Hematopoietic multipotent progenitor cell treated with erythropoietin and hydrocortisone succinate and interleukin-3 and kit ligand, for 17 days (in vitro differentiated cells): ENCODE measurements at regions not wholly inside any gene's neighbourhood (a gene's known extent, or its start where the extent isn't known, plus 50 kb on each side); places are given as distances from the start of the nearest gene placed in this dataset.

Source experiments
- DNase-seq: peaks from one replicate; pipeline ENCODE4 v3.0.0-alpha.2; 2015; ENCODE audit warnings: low spot score

DNA sequence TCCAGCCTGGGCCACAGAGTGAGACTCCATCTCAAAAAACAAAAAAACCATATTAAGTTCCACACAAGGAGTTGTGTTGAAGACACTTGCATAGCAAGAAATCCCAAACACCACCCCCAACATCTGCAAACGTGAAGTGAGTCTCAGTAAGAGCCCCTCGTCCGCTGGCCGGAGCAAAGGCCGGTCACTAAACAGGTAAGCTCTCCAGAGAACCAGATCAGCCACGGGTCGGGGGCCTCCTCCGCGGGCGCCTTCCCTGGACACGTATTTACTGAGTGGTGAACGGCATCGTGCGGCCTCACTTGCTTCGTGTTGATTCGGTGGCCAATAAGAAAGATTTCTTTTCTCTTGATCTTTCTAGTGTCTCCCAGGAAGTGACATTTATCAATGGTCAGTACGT, 93.6 kb downstream of the MRPL36 start:
- DNase-seq = no peak

DNA sequence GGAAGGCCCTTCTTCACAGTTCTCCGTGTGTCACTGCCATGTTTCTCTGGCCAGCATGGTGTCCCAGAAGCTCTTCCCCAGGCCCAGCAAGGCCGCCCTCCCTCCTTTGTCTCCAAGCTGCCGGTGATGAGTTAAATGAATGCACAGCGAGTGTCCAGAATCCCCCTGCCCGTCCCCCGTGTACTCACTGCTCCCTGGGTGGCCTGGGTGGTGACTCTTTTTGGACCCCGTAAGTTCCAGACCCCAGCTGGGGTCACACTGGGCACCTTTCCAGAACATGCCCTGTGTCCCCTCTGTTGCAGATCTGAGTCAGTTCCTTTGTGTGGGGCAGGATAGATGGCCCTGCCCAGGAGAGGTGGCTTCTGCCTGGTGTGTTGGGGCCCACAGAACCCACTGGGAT, 95.0 kb downstream of the MRPL36 start:
- DNase-seq = no peak

DNA sequence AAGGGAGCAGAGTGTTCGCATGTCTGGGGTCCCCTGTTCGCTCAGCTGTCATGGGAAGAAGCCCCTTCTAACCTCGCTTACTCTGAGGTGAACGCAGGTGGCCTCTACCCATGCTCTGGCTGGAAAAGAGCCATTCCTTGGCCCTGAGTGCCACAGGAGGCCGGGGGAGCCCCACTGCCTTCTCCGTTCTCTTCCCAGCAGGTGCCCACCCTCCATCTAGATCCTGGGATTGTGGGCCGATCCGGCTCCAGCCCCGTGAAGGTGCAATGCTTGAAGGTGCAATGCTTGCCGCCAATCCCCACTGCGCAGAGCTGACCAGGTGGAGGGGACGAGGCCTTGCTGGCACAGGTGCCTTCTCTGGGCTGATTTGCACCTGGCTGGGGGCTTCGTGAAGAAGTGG, 95.4 kb downstream of the MRPL36 start:
- no peak for DNase-seq

DNA sequence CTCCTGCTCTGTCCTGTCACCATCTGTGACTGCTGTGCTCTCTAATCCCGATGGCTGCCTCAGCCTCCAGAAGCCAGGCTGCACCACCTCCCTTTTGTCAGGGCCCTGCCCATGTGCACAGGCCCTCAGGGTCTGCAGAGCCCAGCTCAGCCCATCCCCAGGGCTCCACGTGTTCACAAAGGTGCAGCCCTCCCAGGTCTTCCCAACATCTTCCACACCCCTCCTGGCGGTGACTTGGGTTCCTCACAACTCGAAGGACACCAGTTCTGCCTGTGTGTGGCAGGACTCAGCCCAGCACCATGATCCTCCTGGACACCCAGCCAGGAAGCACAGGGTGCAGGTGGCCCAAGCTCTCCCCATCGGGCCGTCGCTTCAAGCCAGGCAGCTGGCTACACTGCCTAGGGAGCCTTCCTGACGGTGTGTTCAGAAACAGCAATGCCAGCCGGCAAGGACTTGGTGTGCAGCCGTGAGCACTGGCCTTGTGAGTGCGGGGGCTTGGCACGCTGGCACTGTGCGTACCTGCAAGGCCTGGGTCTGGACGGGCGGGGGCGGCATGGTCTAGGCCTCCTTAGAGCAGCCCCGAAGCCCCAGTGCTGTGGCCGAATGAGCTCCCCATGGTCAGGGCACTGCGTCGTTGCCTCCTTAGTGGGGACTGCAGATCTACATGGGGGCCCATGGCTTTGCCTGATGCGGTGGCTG, 96.1 kb downstream of the MRPL36 start:
- DNase-seq = no peak

DNA sequence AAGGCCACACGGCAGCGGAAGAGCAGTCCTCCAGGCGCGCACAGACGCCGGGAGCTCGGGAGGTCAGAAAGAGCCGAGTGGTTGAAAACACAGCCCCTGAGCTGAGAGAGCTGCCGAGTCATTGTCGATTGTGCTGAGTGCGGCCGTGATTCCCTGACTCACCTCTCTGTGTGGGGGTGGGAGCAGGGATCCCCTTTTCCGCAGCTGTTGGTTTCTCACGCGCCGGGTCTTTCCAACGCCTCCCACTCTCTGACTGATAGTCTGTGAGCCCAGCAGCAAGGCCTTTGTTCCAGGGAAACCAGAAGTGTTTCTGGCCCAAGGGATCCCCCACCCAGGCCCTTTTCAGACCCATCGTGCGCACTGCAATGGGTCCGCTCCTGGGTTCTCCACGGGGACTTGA, 97.3 kb downstream of the MRPL36 start:
- DNase-seq = no peak

DNA sequence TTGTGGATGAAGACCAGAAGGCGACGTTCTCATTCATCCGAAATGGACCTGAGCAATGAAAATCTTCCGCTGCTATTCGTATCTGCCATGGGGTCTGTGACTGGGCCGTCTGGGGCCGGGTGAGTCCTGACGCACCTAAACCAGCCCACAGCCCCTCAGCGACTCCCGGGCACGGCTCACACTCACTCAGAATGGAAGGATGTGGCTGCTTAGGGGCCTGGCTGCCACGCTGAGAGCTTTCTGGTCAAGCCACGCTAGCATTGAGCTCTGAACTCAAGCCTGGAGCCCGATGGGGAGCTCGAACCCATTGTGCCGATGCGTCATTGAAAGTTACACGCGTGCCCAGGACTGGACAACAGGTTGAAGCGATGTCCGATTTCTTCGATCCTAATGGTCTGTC, 97.8 kb downstream of the MRPL36 start:
- no peak for DNase-seq

DNA sequence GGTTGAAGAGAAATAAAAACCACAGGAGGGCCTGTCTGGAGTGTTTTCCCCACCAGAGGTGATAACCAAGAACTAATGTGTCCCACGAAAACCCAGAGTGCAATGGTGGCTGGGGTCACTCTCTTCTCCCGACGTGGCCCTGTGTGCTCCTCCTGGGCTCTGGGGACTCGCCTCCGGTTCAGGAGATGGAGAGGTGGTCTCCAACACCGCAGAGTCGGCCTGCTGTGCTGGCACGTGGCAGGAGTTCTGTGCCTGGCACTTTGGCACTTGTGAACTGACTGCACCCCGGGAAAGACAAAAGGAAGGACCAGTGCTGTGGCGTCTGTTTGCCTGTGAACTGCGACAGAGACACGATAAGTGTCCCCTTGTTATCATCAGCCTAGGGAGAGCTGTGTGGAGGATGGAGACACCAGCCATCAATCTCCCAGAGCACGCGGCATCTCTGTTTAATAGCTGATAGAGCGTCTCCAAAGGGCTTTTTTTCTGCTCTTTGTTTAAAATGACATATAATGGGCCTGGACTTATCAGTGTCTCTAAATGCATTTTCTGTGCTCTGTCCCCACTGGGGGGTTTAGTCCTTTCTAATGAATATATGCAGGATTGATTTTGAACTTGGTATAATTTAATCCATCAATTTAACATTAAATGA, 98.3 kb downstream of the MRPL36 start:
- no peak for DNase-seq

DNA sequence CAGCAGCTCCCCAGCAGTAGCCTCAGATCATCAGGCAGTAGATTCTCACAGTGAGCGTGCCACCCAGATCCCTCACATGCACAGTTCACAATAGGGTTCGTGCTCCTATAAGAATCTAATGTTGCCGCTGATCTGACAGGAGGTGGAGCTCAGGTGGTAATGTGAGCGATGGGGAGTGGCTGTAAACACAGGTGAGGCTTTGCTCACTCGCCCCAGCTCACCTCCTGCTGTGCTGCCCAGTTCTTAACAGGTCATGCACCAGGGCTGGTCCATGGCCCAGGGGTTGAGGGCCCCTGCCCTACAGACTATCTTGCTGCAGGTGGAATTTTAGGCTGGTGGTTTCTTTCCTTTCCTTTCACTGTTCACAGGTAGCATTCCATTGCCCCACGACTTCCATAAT, 100.2 kb downstream of the MRPL36 start:
- no peak for DNase-seq

DNA sequence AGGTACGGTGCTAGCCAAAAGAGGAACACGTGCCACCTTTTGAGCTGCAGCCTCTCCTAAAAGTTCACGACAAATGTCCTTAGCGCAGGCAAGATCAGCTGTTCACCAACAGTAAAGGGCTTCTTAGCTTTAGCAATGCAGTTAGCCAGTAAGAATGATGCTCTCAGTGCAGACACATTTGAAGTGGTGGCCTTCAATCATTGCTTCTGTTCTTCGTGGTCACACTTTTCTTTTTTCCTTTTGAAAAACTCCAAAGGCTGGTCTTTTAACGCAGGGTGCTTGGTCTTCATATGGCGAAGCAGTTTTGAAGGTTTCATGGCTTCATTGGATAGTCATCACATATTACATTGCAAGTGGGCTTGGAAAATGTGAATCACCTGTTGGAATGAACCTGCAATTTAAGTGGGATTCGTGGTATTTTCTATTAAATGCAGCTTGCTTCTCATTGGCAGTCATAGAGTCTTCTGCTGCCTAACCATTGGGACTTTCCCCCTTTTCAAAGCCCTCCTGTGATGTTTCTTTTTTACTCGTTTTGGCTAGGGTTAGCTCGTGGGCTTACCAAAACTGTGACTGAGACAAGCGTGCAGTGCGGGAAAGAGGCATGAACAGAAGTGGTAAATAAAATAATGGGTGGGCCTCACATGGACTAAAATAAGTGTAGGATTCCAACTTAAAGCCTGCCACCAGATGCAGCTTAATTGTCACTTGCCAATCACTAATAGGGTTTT, 100.9 kb downstream of the MRPL36 start:
- no peak for DNase-seq

DNA sequence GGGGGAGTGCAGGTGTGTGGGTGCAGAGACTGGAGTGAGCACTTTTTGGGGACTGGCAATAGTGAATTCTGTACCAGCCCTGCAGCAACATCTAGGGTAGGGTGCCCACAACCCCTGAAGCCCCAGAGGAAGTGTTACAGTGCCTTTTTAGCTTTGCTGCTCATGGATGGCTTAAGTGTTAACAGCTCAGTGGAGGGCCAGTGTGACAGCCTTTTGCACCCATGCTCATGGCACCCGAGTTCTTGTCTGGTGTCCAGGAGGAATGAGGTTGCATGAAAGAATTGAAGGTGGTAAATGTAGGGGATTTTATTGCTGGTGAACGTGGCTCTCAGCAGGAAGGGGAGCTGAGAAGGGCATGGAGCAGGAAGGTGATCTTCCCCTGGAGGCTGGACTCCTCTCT, 107.3 kb downstream of the MRPL36 start:
- DNase-seq = no peak

DNA sequence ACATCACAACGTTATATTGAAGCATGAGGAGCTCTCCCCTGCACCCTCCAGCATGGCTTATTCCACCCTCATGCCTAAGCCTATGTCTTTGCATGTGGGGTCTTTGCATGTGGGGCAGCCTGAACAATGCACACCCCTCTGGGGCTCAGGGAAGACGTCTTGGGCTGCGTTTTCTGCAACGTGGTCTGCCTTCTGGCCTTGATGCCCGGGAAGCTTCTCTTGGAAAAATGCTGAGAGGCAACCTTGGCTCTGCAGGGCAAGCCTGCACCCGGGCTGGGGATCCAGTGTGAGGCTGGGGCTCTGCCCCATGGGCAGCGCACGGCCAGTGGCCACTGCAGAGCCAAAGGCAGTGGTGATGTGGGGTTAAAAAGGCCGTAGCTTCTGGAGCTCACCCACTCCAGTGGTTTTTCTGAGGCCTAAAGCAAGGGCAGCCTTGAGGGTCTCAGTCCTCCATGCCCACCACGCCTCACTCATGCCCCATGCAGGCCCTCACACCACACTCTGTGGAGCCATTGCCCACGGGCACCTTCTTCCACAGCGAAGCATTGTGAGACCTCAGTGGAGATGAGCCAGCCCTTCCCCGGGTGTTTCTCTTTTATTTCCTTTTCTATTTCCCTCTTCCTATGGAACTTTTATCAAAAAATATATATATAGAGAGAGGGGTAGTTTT, 112.2 kb downstream of the MRPL36 start:
- DNase-seq = no peak

DNA sequence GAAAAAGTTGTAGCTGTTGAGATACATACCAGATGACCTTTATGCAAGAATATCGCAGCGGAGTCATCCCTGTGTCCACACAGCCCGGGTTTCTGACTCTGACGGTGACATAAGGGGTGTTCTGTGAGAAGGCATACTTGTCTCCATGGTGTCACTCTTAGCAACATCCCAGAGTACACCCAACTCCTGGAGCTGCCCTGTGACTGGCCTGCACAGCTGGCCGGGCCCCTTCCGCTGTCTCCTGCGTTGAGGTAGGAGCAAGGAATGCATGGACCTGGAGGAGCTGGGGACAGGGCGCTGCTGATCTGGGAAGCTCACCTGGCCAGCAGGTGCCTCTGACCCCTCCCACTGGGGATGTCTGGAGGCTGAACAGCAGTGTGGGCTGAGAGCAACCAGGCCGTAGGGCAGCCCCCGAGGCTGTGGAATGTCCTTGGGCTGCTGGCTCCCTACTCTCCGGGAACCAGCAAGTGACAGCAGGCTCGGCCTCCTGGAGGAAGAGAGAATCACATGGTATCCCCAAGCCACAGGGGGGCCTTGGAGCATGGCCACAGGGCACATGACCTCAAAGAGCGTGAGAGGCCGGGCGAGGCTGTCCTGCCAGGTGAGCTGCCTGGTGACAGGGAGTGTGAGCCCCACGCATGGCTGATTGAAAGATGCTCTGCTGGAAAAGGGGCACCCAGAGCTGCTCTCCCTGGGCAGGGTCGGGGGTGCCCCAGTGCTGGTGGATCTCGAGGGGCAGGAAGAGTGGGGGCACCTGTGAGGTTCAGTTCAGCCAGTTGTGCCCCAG, 113.4 kb downstream of the MRPL36 start:
- no peak for DNase-seq

DNA sequence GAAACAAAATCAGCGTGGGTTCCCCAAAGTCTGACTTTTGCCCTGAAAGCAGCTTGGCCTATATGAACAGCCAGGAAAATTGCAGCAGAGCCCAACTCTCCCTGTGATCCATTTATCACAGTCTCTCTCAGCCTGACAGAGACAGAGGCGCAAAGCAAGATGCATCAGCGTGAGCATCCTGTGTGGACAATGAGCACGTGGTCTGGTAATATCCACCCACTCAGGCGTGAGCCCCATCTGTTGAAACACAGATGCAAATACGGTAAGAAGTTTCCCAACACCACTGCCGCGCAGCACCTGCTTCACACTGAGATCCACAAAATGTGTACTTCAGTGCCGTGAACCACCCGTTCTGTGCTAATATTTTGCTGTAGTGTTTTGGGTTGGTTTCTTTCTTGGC, 114.6 kb downstream of the MRPL36 start:
- no peak for DNase-seq

DNA sequence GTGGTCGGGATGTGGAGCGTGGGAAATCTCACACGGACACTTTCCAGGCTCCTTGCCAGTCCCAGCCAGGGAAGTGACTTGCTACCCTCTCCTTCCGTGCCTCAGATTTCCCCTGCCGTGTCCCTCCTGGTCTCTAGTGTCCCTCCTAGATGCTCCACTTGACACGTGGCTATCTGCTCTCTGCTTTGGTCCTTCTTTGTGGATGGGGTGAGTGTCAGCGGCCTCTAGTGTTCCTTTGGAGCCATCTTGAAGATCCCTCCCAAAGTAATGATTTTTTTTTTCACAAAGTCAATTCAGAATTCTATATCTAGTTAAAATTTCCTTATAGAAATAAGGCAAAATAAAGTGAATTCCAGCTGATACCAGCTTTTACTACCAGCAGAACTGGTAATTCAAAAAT, 117.7 kb downstream of the MRPL36 start:
- DNase-seq = no peak

DNA sequence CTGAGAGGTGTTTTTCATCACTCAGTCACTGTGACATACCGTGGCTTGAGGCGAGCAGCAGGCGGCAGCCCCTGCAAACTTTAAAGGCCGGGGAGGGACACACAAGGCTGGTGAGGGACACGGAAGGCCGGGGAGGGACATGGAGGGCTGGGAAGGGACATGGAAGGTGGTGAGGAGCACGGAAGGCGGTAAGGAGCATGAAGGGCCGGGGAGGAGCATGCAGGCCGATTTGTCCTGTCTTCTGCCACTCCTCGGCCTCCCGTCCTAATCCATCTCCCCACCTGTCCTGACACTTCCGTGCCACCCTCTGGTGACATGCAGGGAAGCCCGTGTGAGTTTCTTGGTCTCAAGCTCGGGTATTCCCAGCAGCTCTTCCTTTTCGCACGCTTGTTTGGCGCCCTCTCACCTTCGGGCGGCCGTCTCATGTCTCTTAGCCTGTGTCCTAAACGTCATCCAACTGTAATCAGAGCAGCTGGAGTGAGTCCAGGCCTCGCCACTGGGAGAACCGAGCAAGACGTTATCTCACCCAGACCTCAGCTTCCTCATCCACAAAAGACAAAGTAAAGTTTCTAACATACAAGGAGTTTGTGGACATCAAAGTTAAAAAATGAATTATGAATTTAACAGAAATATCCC, 126.5 kb downstream of the MRPL36 start:
- no peak for DNase-seq

DNA sequence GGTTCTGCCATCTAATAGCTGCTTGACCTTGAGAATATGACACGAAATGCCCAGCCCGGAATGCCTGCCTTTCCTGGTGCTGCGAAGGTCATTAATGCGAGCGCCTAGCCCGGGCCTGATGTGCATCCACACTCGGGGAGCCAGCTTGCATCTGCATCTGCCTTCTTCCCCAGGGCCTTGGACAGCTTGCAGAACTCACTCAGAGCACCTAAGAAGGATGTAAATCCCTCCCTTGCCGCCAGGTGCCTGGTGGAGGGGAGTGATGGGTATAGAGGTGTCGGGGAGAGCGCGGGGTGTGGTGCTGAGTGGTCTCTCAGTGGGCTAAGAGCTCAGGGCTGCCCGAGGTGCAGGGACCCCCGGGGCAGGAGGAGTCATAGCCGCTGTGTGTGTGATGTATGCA, 127.2 kb downstream of the MRPL36 start:
- no peak for DNase-seq

DNA sequence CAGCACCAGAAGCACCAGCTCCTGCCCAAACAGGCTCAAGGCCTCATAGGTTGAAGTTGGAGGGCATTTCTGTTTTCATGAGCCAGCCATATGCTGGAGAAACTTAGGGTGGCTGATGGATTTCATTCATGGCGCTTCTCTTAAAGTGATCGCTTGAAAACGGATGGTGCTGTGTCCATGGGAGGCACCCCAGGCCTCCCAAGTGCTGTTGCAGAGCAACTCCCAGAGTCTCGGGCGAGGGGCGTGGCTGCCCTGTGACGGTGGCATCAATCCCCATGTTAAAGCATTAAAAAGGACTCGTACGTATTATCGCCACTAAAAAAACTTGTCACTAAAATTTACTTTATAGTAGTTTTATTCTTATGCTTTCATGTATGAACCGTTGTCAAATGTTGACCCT, 128.3 kb downstream of the MRPL36 start:
- no peak for DNase-seq

DNA sequence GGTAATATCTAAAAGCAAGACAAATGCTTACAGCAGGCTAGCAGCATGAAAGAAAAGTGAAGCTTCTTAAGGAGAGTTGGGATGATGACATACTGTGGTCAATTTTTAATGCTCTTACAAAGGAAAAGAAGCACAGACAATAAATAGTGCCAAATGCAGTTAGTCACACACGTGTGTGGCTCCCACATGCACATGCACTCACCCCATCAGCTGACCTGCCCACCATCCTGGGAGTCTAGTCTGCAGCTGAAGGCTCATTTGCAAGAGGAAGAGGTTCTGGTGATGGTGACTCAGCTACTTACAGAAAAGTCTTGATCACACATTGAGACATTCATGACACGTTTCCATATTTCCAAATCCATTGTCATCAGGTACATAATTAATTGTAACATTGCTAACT, 129.3 kb downstream of the MRPL36 start:
- DNase-seq = no peak

DNA sequence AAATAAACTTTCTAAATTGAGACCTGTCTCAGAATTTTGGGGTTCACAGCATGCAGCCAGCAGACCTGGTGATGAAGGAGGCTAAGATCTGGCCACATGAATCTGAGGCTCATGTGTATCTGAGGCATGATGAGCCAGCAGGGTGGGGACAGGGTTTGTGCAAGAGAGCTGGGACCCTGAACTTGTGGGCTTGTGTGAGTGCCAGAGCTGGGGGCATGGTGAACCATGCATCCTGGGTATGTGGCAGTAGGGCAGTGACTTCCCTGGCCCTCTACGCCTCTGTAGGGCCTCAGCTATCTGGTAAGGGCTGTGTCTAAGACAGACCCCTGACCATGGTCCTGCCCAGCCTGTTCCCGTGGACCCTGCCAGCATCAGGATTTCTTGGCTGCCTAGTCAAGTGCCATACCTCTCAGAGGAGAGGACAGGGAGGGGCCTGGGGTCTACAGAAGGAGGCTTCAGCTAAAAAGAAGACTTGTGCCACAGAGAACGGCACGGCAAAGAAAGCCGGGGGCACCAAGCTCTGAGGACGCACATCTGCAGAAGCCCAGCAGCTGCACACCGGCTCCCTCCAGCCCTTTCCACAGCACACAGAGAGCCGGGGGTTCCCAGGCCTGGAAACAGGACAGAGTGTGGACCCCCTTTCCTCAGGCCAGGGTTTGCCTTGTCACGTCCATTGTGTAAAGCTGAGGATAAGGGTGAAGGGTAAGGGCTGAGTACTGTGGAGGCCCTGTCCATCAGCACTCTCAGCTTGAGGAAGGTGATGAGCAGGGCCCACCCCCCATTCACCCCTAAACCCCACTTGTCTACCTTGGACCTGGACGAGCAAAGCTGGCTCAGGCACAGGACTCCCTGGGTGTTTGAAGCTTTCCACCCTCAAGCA, 130.1 kb downstream of the MRPL36 start:
- DNase-seq = no peak

DNA sequence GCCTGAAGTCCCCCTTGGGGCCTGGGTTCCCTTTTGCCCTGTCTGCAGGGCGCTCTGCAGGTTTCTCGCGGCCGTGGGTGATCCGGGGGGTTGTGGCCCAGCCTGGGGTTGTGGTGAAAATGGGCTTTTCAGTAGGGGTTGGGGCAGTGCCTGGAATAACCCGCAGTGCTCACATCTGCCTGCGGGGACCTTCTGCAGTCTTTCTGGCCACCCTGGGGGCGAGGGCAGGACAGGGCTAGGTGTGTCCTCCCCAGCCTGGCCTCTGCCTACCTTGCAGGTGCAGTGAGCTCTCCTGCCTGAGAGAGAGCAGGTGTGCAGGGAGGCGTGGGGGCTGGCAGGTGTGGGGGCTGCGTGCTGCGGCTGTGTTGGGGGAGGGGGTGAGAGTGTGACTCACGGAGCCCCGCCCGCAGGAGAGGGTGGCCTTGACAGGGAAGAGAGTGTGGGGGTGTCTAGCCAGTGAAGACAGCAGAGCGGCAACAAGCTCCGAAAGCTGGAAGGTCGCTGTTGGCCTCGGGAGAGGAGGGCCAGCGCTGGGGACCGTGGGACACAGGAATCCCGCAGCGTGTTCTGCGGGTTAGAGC, 131.4 kb downstream of the MRPL36 start:
- DNase-seq = no peak
